ENCODE measurements at regions not wholly inside any gene's neighbourhood (a gene's known extent, or its start where the extent isn't known, plus 50 kb on each side); places are given as distances from the start of the nearest gene placed in this dataset.

- TF ChIP-seq CTCF (IDR thresholded peaks at IDR 0.05; ENCODE audit: low read depth, low read length) (no peak), EZH2phosphoT487 (IDR thresholded peaks at IDR 0.05; ENCODE audit: low read depth) (no peak)
Measured at GRCh38 chr5:34550964-34551363, 105.2 kb upstream of the RAI14 start.

Measured in OCI-LY3 (cell line).